GM12878 (cell line): ENCODE measurements at regions not wholly inside any gene's neighbourhood (a gene's known extent, or its start where the extent isn't known, plus 50 kb on each side); places are given as distances from the start of the nearest gene placed in this dataset.

Source experiments
- ATAC-seq: fragments of 200-7000 bp; cut with Tn5 transposase; 3 replicates; pipeline ENCODE4 v1.9.1; 2020; ENCODE audit warnings: mild to moderate bottlenecking, moderate library complexity
- BruUV-seq: library from RNA; stranded (reverse); fragments of 400-500 nt; replicated peaks from 2 replicates; lab custom pipeline; 2021; lab: Mats Ljungman, UMichigan
- CTCF ChIA-PET: fragments of 300-600 bp; sonication (Branson Sonifier 250); formaldehyde crosslinking; extraction: SDS; loops from one replicate; lab custom pipeline; 2021; ENCODE audit warnings: inconsistent platforms; lab: Yijun Ruan, JAX
- POLR2A ChIA-PET: fragments of 350-600 bp; formaldehyde crosslinking; extraction: SDS; loops from one replicate; lab custom pipeline; 2021; ENCODE audit warnings: inconsistent platforms; lab: Charles Lee
- RAD21 ChIA-PET: fragments of 300-600 bp; sonication (Branson Sonifier 250); formaldehyde crosslinking; loops from one replicate; lab custom pipeline; 2023; ENCODE audit warnings: antibody characterized with exemption; ENCODE audit not compliant: unreplicated experiment; lab: Charles Lee
- SMC1A ChIA-PET: fragments of 300-600 bp; sonication (Branson Sonifier 250); formaldehyde crosslinking; loops from one replicate; lab custom pipeline; 2023; ENCODE audit not compliant: unreplicated experiment, uncharacterized antibody; lab: Charles Lee
- DNase-seq: peaks from one replicate; pipeline ENCODE4 v3.0.0-alpha.2; 2011; ENCODE audit warnings: low read depth, low spot score
- FAIRE-seq: peaks from 3 replicates; lab custom pipeline; 2011; peaks lifted over from hg19 to GRCh38; lab: Jason Lieb, UNC
- H2AFZ ChIP-seq: 2 replicates; pipeline ENCODE4 v1.6.0; 2011; ENCODE audit warnings: low read depth, low read length, control low read depth; ENCODE audit not compliant: control insufficient read depth
- H3K27ac ChIP-seq: 2 replicates; pipeline ENCODE4 v1.5.1; 2011; ENCODE audit warnings: control low read depth; ENCODE audit not compliant: control insufficient read depth, insufficient read depth
- H3K27me3 ChIP-seq, 2 experiments: replicated peaks in 1 of 2; 2 replicates each; pipeline versions ENCODE4 v1.6.0 to v1.6.1; 2011; ENCODE audit warnings: low read length in 1 of 2; ENCODE audit not compliant: control insufficient read depth in 2 of 2, insufficient read depth in 2 of 2
- H3K36me3 ChIP-seq, 2 experiments: 2 replicates each; pipeline ENCODE4 v1.5.1; 2011; ENCODE audit warnings: low read length in 1 of 2; ENCODE audit not compliant: control insufficient read depth in 2 of 2, insufficient read depth in 2 of 2
- H3K4me1 ChIP-seq: 2 replicates; pipeline ENCODE4 v1.6.1; 2011; ENCODE audit warnings: mild to moderate bottlenecking, low read length, moderate library complexity, mixed read lengths; ENCODE audit not compliant: control insufficient read depth, insufficient read depth
- H3K4me2 ChIP-seq: 2 replicates; pipeline ENCODE4 v1.6.0; 2011; ENCODE audit warnings: control low read depth; ENCODE audit not compliant: control insufficient read depth, insufficient read depth
- H3K4me3 ChIP-seq: fragments of 200-600 bp; sonication (generic); 2 replicates; pipeline ENCODE4 v1.5.1; 2016
- H3K79me2 ChIP-seq: 2 replicates; pipeline ENCODE4 v1.6.0; 2011; ENCODE audit warnings: low read length; ENCODE audit not compliant: control insufficient read depth, insufficient read depth
- H3K9ac ChIP-seq: 2 replicates; pipeline ENCODE4 v1.8.0; 2011; ENCODE audit warnings: low read length, control low read depth, mixed read lengths; ENCODE audit not compliant: control insufficient read depth, insufficient read depth
- H3K9me3 ChIP-seq: replicated peaks from 3 replicates; pipeline ENCODE4 v1.5.1; 2011; ENCODE audit warnings: mild to moderate bottlenecking, low read length; ENCODE audit not compliant: control insufficient read depth, insufficient read depth
- H4K20me1 ChIP-seq: 2 replicates; pipeline ENCODE4 v1.6.0; 2011; ENCODE audit not compliant: control insufficient read depth, insufficient read depth
- BACH1 ChIP-seq: fragments of 450-650 bp; IDR thresholded peaks from 2 replicates; pipeline ENCODE4 v1.6.1; 2017; ENCODE audit warnings: mild to moderate bottlenecking, borderline replicate concordance
- BHLHE40 ChIP-seq, 2 experiments: fragments of 450-650 bp in 1 of 2; IDR thresholded peaks; 2 replicates each; pipeline ENCODE4 v1.6.1; 2011 to 2017; ENCODE audit warnings: low read depth in 2 of 2, borderline replicate concordance in 1 of 2, improper control_type of control experiment in 1 of 2, low read length in 1 of 2, mild to moderate bottlenecking in 1 of 2
- CHD4 ChIP-seq: fragments of 200-600 bp; sonication (generic); IDR thresholded peaks from 2 replicates; pipeline ENCODE4 v1.6.1; 2016; ENCODE audit warnings: mild to moderate bottlenecking
- EGR1 ChIP-seq, 2 experiments: IDR thresholded peaks; 1 replicate in 1 of 2; 2 replicates in 1 of 2; pipeline ENCODE4 v1.6.1; 2011 to 2012; ENCODE audit warnings: low read depth in 2 of 2, low read length in 2 of 2, borderline replicate concordance in 1 of 2, mild to moderate bottlenecking in 1 of 2, moderate library complexity in 1 of 2
- EP300 ChIP-seq, 2 experiments: fragments of 150-350 bp in 1 of 2; IDR thresholded peaks; 2 replicates each; pipeline ENCODE4 v1.6.1; 2011 to 2012; ENCODE audit warnings: low read depth in 2 of 2, low read length in 2 of 2, borderline replicate concordance in 1 of 2, improper control_type of control experiment in 1 of 2, inconsistent platforms in 1 of 2; ENCODE audit not compliant: control insufficient read depth in 1 of 2
- FOS ChIP-seq: IDR thresholded peaks from 3 replicates; pipeline ENCODE4 v1.6.1; 2011; ENCODE audit warnings: borderline replicate concordance; ENCODE audit not compliant: insufficient read length; ENCODE audit errors: extremely low read depth
- HCFC1 ChIP-seq: fragments of 150-350 bp; IDR thresholded peaks from 2 replicates; pipeline ENCODE4 v1.6.1; 2014; ENCODE audit warnings: low read length
- HDGF ChIP-seq: fragments of 450-650 bp; IDR thresholded peaks from 2 replicates; pipeline ENCODE4 v1.6.1; 2016; ENCODE audit warnings: antibody characterized with exemption
- RB1 ChIP-seq: fragments of 450-650 bp; formaldehyde crosslinking; IDR thresholded peaks from 2 replicates; pipeline ENCODE4 v1.6.1; 2017; ENCODE audit warnings: mild to moderate bottlenecking, borderline replicate concordance
- SMAD5 ChIP-seq: IDR thresholded peaks from 2 replicates; pipeline ENCODE4 v1.6.1; 2016; ENCODE audit warnings: antibody characterized with exemption, low read depth
- SMARCA5 ChIP-seq: fragments of 450-650 bp; IDR thresholded peaks from 2 replicates; pipeline ENCODE4 v1.6.1; 2017; ENCODE audit warnings: mild to moderate bottlenecking
- ZZZ3 ChIP-seq: IDR thresholded peaks from 2 replicates; pipeline ENCODE4 v1.6.1; 2011; ENCODE audit warnings: low read depth; ENCODE audit not compliant: control insufficient read depth, insufficient read length
- WGBS: methylation state at CpG from one replicate; pipeline ENCODE4 v1.1.6; 2016; ENCODE audit warnings: low lambda C conversion rate; ENCODE audit not compliant: insufficient replicate concordance, insufficient coverage; ENCODE audit errors: missing lambda C conversion rate; 5-methylcytosine and 5-hydroxymethylcytosine counted together
- in situ Hi-C: fragments of 300-500 bp; cut with MboI; formaldehyde crosslinking; loops from 9 replicates; pipeline ENCODE4 v1.14.3; 2018; ENCODE audit warnings: mixed read lengths
- intact Hi-C: fragments of 100-400 bp; cut with micrococcal nuclease; formaldehyde crosslinking; loops from one replicate; pipeline ENCODE4 v1.14.2; 2022; ENCODE audit not compliant: unreplicated experiment
- TF ChIP-seq, protein P1 (sequence below): IDR thresholded peaks from 2 replicates; pipeline ENCODE4 v1.6.1; 2011; ENCODE audit warnings: low read depth, mild to moderate bottlenecking, low read length, moderate library complexity, borderline replicate concordance; ENCODE audit errors: extremely low read depth
- TF ChIP-seq, protein P2 (sequence below): fragments of 450-650 bp; IDR thresholded peaks from 2 replicates; pipeline ENCODE4 v1.6.1; 2016; ENCODE audit warnings: mild to moderate bottlenecking, moderate library complexity, borderline replicate concordance
- TF ChIP-seq, protein P3 (sequence below): fragments of 450-650 bp; IDR thresholded peaks from 2 replicates; pipeline ENCODE4 v1.6.1; 2017; ENCODE audit warnings: antibody characterized with exemption, mild to moderate bottlenecking, moderate library complexity
- TF ChIP-seq, protein P4 (sequence below): IDR thresholded peaks from 2 replicates; pipeline ENCODE4 v1.6.1; 2011; ENCODE audit warnings: mild to moderate bottlenecking, low read depth, low read length, moderate library complexity; ENCODE audit not compliant: insufficient replicate concordance

DNA sequence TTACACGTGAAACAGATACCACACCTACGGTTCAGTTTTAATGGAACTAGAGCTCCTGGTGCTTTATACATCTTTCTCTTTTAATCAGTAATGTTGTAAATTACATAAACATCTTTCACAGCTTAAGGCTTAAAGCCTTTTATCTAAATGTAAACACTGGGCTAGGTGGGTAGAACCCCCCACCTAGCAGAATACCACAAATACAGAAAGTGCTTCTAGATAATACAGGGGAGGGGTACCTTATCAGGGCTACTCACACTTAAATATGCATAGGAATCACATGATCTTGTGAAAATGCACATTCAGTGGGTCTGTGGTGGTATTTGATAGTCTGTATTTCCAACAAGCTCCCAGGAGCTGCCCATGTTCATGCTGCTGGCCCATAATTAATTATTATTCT, 256.4 kb upstream of the TARS1 start:
- Histone ChIP-seq H4K20me1 (no peaks in the 10 kb centered on the region), H3K27ac (no peak overlapping the region), H3K9me3 (no peaks in the 10 kb centered on the region), H3K27me3 (no peaks in the 10 kb centered on the region), H3K79me2 (no peaks in the 10 kb centered on the region), H3K36me3 (no peaks in the 10 kb centered on the region), H2AFZ (no peak overlapping the region), H3K4me1 (no peaks in the 10 kb centered on the region), H3K4me2 (no peak overlapping the region), H3K4me3 (no peak overlapping the region), H3K9ac (no peak overlapping the region)
- ChIA-PET RAD21 (no interaction called here), CTCF (no interaction called here), POLR2A (no interaction called here), SMC1A (no interaction called here)
- no TSS peak for BruUV-seq
- in situ Hi-C loops (no loop called here), intact Hi-C loops (loop anchor here (10.0 kb wide), 1 partner anchor 480 kb away; no protein-coding TSS in a partner anchor)
- ATAC-seq (no peak), FAIRE-seq (no peak), DNase-seq (no peak)
- TF ChIP-seq HCFC1 = no peak
- TF ChIP-seq, protein P1, sequence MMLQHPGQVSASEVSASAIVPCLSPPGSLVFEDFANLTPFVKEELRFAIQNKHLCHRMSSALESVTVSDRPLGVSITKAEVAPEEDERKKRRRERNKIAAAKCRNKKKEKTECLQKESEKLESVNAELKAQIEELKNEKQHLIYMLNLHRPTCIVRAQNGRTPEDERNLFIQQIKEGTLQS = no peak
- TF ChIP-seq SMAD5 = no peak
- no peak for TF ChIP-seq EGR1 (IDR thresholded peaks at IDR 0.05; ENCODE audit: borderline replicate concordance in 1 of 2, low read depth in 2 of 2, low read length in 2 of 2)
- TF ChIP-seq, protein P2, sequence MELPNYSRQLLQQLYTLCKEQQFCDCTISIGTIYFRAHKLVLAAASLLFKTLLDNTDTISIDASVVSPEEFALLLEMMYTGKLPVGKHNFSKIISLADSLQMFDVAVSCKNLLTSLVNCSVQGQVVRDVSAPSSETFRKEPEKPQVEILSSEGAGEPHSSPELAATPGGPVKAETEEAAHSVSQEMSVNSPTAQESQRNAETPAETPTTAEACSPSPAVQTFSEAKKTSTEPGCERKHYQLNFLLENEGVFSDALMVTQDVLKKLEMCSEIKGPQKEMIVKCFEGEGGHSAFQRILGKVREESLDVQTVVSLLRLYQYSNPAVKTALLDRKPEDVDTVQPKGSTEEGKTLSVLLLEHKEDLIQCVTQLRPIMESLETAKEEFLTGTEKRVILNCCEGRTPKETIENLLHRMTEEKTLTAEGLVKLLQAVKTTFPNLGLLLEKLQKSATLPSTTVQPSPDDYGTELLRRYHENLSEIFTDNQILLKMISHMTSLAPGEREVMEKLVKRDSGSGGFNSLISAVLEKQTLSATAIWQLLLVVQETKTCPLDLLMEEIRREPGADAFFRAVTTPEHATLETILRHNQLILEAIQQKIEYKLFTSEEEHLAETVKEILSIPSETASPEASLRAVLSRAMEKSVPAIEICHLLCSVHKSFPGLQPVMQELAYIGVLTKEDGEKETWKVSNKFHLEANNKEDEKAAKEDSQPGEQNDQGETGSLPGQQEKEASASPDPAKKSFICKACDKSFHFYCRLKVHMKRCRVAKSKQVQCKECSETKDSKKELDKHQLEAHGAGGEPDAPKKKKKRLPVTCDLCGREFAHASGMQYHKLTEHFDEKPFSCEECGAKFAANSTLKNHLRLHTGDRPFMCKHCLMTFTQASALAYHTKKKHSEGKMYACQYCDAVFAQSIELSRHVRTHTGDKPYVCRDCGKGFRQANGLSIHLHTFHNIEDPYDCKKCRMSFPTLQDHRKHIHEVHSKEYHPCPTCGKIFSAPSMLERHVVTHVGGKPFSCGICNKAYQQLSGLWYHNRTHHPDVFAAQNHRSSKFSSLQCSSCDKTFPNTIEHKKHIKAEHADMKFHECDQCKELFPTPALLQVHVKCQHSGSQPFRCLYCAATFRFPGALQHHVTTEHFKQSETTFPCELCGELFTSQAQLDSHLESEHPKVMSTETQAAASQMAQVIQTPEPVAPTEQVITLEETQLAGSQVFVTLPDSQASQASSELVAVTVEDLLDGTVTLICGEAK = no peak
- TF ChIP-seq RB1 = no peak
- TF ChIP-seq SMARCA5 = no peak
- no peak for TF ChIP-seq EP300 (IDR thresholded peaks at IDR 0.05; ENCODE audit: borderline replicate concordance in 1 of 2, control insufficient read depth in 1 of 2, low read depth in 2 of 2, low read length in 2 of 2)
- no peak for TF ChIP-seq BACH1
- TF ChIP-seq, protein P3, sequence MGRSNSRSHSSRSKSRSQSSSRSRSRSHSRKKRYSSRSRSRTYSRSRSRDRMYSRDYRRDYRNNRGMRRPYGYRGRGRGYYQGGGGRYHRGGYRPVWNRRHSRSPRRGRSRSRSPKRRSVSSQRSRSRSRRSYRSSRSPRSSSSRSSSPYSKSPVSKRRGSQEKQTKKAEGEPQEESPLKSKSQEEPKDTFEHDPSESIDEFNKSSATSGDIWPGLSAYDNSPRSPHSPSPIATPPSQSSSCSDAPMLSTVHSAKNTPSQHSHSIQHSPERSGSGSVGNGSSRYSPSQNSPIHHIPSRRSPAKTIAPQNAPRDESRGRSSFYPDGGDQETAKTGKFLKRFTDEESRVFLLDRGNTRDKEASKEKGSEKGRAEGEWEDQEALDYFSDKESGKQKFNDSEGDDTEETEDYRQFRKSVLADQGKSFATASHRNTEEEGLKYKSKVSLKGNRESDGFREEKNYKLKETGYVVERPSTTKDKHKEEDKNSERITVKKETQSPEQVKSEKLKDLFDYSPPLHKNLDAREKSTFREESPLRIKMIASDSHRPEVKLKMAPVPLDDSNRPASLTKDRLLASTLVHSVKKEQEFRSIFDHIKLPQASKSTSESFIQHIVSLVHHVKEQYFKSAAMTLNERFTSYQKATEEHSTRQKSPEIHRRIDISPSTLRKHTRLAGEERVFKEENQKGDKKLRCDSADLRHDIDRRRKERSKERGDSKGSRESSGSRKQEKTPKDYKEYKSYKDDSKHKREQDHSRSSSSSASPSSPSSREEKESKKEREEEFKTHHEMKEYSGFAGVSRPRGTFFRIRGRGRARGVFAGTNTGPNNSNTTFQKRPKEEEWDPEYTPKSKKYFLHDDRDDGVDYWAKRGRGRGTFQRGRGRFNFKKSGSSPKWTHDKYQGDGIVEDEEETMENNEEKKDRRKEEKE = no peak
- TF ChIP-seq ZZZ3 = no peak
- TF ChIP-seq HDGF = no peak
- no peak for TF ChIP-seq FOS
- no peak for TF ChIP-seq BHLHE40 (IDR thresholded peaks at IDR 0.05; ENCODE audit: borderline replicate concordance in 1 of 2, low read depth in 2 of 2, low read length in 1 of 2)
- no peak for TF ChIP-seq CHD4
- TF ChIP-seq, protein P4, sequence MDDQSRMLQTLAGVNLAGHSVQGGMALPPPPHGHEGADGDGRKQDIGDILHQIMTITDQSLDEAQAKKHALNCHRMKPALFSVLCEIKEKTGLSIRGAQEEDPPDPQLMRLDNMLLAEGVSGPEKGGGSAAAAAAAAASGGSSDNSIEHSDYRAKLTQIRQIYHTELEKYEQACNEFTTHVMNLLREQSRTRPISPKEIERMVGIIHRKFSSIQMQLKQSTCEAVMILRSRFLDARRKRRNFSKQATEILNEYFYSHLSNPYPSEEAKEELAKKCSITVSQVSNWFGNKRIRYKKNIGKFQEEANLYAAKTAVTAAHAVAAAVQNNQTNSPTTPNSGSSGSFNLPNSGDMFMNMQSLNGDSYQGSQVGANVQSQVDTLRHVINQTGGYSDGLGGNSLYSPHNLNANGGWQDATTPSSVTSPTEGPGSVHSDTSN = no peak
- 33% methylated on average over 2 of the region's 2 CpGs for WGBS
